Amygdala (tissue), 56 donors: ENCODE measurements at regions not wholly inside any gene's neighbourhood (a gene's known extent, or its start where the extent isn't known, plus 50 kb on each side); places are given as distances from the start of the nearest gene placed in this dataset.

Experiments used
- DNase-seq, 56 donors: peaks; one replicate each; lab custom pipeline; 2025; lab: John Stamatoyannopoulos, UW

DNA sequence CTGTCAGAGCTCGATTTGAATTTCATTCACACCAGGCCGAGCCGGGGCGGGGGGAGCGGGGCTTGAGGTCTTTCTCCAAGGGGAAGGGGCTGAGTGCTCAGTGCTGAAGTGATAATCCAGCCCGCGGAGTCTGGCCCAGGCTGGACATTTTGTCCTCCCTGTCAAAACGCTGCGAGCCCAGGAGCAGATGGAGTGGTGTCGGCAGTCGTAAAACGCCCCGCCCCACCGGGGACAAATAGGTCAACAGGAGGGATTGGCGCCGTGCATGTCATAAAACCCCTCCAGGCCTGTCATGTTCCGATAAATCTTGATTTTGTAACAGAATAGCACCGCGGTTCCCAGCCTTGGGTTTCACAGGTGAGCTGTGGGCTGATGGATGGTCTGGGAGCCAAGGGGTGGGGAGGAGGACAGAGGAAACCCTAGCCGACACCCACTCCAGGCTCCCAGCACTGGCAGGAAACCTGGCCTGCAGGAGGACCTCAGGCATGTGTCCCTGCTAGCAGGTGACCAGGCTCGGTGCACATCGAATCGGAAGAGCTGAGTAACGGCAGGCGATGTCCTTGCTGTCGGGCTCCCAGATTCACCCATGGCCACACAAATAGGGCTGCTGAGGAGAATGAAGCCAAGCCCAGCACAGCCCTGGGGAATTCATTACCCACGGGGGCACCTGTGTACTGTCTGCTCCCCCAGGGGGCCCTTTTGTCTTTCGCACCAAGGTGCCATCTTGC is 341.4 kb downstream of the FOXL1 start:
- DNase-seq: no peak

DNA sequence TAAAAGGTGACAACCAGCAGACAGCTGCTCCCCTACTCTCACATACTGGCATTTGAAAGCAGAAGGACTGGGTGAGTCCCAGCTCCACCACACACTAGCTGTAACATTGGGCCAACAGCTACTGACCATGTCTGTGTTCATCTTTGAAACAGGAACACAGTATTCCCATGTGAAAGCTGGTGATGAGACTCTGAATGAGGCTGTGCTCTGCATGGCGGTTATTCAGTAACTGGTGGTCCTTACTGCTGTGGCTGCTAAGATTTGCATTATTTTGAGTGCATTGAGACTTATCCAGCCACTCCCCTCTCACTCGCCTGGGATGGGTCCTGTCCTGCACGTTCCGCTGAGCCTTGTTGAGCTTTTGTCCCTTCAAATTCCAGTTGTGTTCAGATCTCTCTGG is 342.9 kb downstream of the FOXL1 start:
- DNase-seq: no peak

- DNase-seq: no peak
Measured at GRCh38 chr16:86922311-86922710, 344.0 kb downstream of the FOXL1 start.

- DNase-seq: no peak
Measured at GRCh38 chr16:86923656-86924055, 345.3 kb downstream of the FOXL1 start.

GRCh38 chr16:86924537-86924936 is 346.2 kb downstream of the FOXL1 start:
- no peak for DNase-seq

DNA sequence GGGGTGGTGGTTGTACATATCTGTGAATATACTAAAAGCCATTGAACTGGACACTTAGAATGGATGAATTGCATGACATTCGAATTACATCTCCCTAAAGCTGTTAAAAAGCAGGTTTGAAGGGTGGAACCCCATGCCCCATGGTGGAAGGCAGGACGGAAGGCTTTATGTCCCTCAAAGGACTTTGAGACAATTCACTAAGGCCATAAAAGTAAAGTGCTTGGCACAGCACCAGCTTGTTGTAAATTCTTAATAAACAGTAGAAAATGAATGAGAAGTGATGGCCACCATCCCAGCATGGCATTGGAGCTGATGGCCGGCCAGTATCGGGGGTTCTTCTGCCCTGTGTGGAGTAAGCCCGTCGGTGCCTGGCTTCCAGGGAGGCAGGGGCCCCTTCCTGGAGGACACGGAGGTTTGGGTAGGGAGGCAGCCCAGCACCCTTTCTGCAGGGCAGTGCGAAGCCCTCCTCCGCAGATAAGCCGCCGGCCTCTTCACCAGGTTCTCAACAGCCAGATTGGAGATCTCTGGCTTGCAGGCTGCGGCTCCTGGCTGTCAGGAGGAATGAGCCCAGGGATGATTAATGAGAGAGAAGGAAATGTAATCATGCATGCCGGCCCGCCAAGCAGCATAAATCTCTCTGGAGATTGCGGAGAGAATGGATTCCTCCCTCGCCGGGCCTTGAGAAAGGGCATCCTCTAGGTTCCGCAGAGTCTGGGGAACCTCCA is 346.9 kb downstream of the FOXL1 start:
- no peak for DNase-seq

- no peak for DNase-seq
Measured at GRCh38 chr16:86926181-86927094, 348.1 kb downstream of the FOXL1 start.

DNA sequence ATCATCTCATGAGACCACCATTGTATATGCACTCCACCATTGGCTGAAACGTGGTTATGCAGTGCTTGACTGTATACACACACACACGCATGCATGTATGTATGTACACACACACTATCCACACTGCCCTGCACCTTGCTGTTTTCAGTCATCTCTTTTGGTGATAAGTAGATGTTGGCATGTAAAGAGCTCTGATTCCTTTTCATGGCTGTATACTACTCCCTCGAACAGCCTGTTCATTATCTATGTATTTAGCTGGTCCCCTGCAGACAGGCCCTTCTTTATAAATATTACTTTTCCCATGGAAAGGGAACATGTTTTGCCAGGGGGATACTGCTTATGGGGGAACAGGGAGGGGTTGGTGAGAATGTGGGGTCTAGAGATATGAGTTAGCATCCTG is 349.4 kb downstream of the FOXL1 start:
- DNase-seq: no peak

GRCh38 chr16:86928523-86929011 is 350.2 kb downstream of the FOXL1 start:
- DNase-seq: no peak

DNA sequence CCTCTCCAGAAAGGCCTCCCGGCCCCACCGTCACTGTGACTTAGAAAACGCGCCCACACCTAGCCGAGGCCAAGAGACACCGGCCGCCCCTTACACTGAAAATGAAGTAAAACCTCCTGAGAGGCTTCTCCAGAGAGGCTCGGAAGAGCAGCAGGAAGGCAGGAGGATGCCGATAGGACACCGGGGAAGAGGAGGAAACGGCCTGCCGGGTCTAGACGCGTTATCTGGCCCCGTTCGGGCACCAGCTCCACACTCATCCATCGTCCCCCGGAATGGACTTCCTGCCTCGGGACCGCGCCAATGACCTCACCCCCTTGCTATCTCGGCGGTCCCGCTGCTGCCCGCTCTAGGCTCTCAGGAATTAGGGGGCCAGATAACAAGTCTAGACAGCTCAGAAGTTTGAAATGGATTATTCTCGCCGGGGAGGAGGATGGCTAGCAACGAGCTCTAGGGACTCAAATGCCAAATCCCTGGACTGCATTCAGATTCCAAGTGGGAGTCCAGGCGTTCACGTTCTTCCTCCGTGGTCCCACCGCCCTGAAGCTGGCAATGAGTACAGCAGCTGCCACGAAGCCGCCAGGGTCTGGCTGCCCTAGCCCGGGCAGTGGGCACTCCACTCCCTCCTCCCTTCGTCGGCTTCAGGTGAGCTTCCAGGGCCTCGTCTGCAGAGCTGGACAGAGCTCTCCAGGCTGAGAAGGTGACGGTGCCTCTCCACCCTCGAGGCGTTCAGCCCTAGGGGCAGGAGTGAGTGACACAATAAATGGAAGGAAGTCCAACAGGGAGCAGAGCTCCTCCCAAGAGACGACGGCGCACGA is 350.9 kb downstream of the FOXL1 start:
- no peak for DNase-seq

- DNase-seq: no peak
Measured at GRCh38 chr16:86930001-86930400, 351.7 kb downstream of the FOXL1 start.

GRCh38 chr16:86930663-86931373 is 352.5 kb downstream of the FOXL1 start:
- no peak for DNase-seq

DNA sequence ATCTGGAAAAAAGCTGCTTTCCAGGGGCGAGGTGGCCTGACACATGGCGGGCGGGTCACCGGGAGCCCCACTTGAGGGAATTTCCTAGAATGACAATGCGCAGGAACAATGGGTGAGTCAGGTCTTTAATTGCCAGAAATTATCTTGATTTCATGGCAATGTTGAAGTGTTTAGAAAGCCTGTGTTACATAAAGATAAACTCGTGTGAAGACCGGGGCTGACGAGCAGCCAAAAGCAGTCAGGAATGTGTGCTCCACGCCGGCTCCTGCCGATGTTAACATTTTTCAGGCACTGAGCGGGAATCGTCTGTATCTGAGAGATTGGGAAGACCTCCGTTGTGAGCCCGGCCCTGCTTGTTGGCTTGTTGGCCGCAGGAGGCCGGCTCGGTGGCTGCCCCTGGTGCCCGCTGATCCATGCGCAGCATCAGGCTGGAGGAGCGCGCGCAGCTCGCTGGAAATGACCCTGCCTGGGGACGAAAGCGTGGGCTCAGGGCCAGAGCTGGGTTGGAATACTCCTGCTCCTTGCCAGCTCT is 353.1 kb downstream of the FOXL1 start:
- no peak for DNase-seq

DNA sequence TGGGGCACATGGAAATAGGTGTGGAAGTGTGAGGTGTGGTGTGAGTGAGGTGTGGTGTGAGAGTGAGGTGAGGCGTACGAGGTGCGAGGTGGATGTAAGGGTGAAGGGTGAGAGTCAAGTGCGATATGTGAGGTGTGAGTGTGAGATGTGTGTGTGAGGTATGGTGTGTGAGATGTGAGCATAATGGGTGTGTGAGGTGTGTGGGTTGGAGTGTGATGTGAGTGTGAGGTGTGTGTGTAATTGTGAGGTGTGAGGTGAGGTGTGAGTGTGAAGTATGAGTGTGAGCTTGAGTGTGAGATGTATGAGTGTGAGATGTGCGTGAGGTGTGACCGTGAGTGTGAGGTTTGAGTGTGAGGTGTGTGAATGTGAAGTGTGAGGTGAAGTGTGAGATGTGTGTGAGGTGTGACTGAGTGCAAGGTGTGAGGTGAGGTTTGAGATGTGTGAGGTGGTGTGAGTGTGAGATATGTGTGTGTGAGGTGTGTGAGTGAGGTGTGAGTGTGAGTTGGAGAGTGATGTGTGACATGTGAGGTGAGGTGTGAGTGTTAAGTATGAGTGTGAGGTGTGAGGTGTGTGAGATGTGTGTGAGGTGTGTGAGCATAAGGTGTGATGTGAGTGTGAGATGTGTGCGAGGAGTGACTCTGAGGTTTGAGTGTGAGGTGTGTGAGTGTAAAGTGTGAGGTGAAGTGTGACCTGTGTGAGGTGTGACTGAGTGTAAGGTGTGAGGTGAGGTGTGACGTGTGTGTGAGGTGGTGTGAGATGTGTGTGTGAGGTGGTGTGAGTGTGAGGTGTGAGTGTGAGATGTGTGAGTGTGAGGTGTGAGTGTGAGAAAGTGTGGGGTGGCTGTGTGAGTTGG is 354.0 kb downstream of the FOXL1 start:
- DNase-seq: no peak

- no peak for DNase-seq
Measured at GRCh38 chr16:86934581-86935375, 356.4 kb downstream of the FOXL1 start.

DNA sequence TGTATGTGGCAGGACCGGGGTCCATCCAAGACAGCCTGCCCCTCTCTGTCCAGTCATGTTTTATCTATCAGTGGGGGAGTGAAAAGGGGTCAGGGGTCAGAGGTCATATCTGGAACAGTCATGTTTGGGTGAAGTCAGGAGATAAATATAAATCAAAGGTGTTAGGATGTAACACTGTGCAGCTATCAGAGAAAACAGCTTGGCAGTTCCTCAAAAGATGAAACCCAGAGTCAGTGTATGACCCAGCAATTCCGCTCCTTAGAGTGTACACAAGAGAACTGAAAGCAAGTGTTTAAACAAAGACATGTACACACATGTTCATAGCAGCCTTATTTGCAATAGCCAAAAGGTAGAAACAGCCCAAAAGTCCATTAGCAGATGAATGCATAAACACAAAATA is 361.3 kb downstream of the FOXL1 start:
- no peak for DNase-seq

DNA sequence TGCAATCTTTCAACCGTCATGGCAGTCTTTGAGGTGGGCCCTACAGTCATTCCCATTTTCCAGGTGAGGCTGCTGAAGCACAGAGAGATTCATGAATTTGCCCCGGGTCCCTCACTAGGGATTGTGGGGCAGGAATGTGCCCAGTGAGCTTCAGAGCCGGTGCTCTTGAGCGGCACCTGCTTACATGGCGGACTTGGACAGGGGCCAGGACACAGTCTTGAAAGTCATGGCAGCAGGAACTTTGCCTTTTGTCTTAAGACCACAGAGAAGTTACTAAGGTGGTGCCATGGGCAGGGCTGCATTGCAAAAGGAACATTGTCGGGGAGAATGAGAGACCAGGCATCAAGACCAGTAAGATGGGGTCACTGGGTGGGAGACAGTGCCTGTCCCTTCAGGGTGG is 363.4 kb downstream of the FOXL1 start:
- DNase-seq: no peak
